PC-3 (cell line): ENCODE measurements at regions not wholly inside any gene's neighbourhood (a gene's known extent, or its start where the extent isn't known, plus 50 kb on each side); places are given as distances from the start of the nearest gene placed in this dataset.

Source experiments
- ATAC-seq: fragments of 200-7000 bp; cut with Tn5 transposase; 2 replicates; pipeline ENCODE4 v1.9.1; 2020; ENCODE audit warnings: mild to moderate bottlenecking, moderate library complexity
- BruUV-seq: library from RNA; stranded (reverse); fragments of 400-500 nt; replicated peaks from 2 replicates; lab custom pipeline; 2021; lab: Mats Ljungman, UMichigan
- CTCF ChIA-PET: fragments of 300-600 bp; sonication (Branson Sonifier 250); formaldehyde crosslinking; loops from one replicate; lab custom pipeline; 2022; ENCODE audit warnings: antibody characterized with exemption; lab: Charles Lee
- POLR2A ChIA-PET: fragments of 300-600 bp; sonication (Branson Sonifier 250); formaldehyde crosslinking; loops from one replicate; lab custom pipeline; 2022; ENCODE audit warnings: antibody characterized with exemption; ENCODE audit not compliant: unreplicated experiment; lab: Charles Lee
- DNase-seq: peaks from one replicate; pipeline ENCODE4 v3.0.0-alpha.2; 2015
- H2AFZ ChIP-seq: fragments of 300-600 bp; sonication (generic); 2 replicates; pipeline ENCODE4 v1.6.0; 2016; ENCODE audit warnings: antibody characterized with exemption, low read length
- H3F3A ChIP-seq: fragments of 300-600 bp; sonication (generic); one replicate; pipeline ENCODE4 v1.6.0; 2017; ENCODE audit warnings: antibody characterized with exemption, low read length, control low read depth, mild to moderate bottlenecking; ENCODE audit not compliant: unreplicated experiment
- H3K27ac ChIP-seq: fragments of 300-600 bp; sonication (generic); 2 replicates; pipeline ENCODE4 v1.5.1; 2016; ENCODE audit warnings: mild to moderate bottlenecking, low read length
- H3K27me3 ChIP-seq: fragments of 300-600 bp; sonication (generic); 2 replicates; pipeline ENCODE4 v1.6.1; 2016; ENCODE audit warnings: low read length, mixed read lengths
- H3K36me3 ChIP-seq: fragments of 300-600 bp; sonication (generic); 2 replicates; pipeline ENCODE4 v1.6.1; 2016; ENCODE audit warnings: low read depth, mixed run types, low read length, mixed read lengths
- H3K4me1 ChIP-seq: fragments of 300-600 bp; sonication (generic); 2 replicates; pipeline ENCODE4 v1.5.1; 2016; ENCODE audit warnings: low read length; ENCODE audit not compliant: insufficient read depth
- H3K4me2 ChIP-seq: fragments of 300-600 bp; sonication (generic); 2 replicates; pipeline ENCODE4 v1.6.0; 2016; ENCODE audit warnings: low read length
- H3K4me3 ChIP-seq: fragments of 300-600 bp; sonication (generic); 2 replicates; pipeline ENCODE4 v1.5.1; 2016; ENCODE audit warnings: mild to moderate bottlenecking, low read length, mixed read lengths
- H3K79me2 ChIP-seq: fragments of 300-600 bp; sonication (generic); 2 replicates; pipeline ENCODE4 v1.6.1; 2017; ENCODE audit warnings: low read length, mixed read lengths
- H3K9ac ChIP-seq: fragments of 300-600 bp; sonication (generic); 2 replicates; pipeline ENCODE4 v1.6.0; 2016; ENCODE audit warnings: mild to moderate bottlenecking, low read length
- H3K9me2 ChIP-seq: fragments of 300-600 bp; sonication (generic); replicated peaks from 2 replicates; pipeline ENCODE4 v1.6.1; 2016; ENCODE audit warnings: mixed run types, low read length, mixed read lengths
- H3K9me3 ChIP-seq: fragments of 300-600 bp; sonication (generic); 2 replicates; pipeline ENCODE4 v1.6.1; 2016; ENCODE audit warnings: low read length, mixed read lengths
- H4K20me1 ChIP-seq: fragments of 300-600 bp; sonication (generic); 2 replicates; pipeline ENCODE4 v1.6.1; 2016; ENCODE audit warnings: low read length, mixed read lengths
- EZH2 ChIP-seq: fragments of 300-600 bp; sonication (generic); IDR thresholded peaks from one replicate; pipeline ENCODE4 v1.6.1; 2017; ENCODE audit warnings: antibody characterized with exemption, mild to moderate bottlenecking, low read length; ENCODE audit not compliant: unreplicated experiment
- EZH2phosphoT487 ChIP-seq: fragments of 300-600 bp; sonication (generic); IDR thresholded peaks from 2 replicates; pipeline ENCODE4 v1.6.1; 2018; ENCODE audit warnings: mild to moderate bottlenecking, antibody characterized with exemption, low read length, borderline replicate concordance
- intact Hi-C: fragments of 100-400 bp; cut with micrococcal nuclease; formaldehyde crosslinking; loops from 2 replicates; pipeline ENCODE4 v1.9.0; 2023
- TF ChIP-seq, protein P1 (sequence below): fragments of 300-600 bp; sonication (generic); conservative IDR thresholded peaks from 2 replicates; pipeline ENCODE4 v1.5.1; 2017; ENCODE audit warnings: antibody characterized with exemption, low read depth, mild to moderate bottlenecking, low read length

DNA sequence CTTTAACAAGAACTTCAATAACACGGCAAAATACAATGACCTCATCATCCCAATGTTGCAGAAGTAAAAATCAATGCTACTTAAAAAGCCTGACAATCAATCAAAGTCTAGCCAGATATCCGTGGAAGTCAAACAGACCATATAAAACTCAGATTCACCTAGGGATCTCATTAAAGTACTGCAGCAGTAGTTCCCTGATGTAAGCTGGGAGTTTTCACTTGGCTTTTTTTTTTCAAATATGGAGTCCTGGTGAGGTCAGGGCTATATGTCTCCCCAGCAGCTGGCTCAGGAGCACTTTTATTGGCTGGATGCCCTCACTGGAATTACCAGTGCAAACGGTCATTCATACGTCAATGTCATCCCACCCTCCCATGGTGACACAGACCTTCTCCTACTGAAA, 220.6 kb upstream of the SLC30A5 start:
- H4K20me1 ChIP-seq, result no peaks in the 10 kb centered on the region
- H2AFZ ChIP-seq, result no peak overlapping the region
- intact Hi-C loops, result no loop called here
- H3K9me3 ChIP-seq, result no peaks in the 10 kb centered on the region
- POLR2A ChIA-PET, result no interaction called here
- BruUV-seq, result no TSS peak
- ATAC-seq, result no peak
- no peak overlapping the region for H3K9ac ChIP-seq
- no peaks in the 10 kb centered on the region for H3K36me3 ChIP-seq
- no peaks in the 10 kb centered on the region for H3K9me2 ChIP-seq
- no peak for DNase-seq
- no peaks in the 10 kb centered on the region for H3K27me3 ChIP-seq
- TF ChIP-seq EZH2phosphoT487 (no peak), EZH2 (no peak)
- TF ChIP-seq, protein P1, sequence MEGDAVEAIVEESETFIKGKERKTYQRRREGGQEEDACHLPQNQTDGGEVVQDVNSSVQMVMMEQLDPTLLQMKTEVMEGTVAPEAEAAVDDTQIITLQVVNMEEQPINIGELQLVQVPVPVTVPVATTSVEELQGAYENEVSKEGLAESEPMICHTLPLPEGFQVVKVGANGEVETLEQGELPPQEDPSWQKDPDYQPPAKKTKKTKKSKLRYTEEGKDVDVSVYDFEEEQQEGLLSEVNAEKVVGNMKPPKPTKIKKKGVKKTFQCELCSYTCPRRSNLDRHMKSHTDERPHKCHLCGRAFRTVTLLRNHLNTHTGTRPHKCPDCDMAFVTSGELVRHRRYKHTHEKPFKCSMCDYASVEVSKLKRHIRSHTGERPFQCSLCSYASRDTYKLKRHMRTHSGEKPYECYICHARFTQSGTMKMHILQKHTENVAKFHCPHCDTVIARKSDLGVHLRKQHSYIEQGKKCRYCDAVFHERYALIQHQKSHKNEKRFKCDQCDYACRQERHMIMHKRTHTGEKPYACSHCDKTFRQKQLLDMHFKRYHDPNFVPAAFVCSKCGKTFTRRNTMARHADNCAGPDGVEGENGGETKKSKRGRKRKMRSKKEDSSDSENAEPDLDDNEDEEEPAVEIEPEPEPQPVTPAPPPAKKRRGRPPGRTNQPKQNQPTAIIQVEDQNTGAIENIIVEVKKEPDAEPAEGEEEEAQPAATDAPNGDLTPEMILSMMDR, result no peak
- CTCF ChIA-PET, result no interaction called here
- no peak overlapping the region for H3K4me3 ChIP-seq
- H3K27ac ChIP-seq, result no peak overlapping the region
- no peaks in the 10 kb centered on the region for H3K4me1 ChIP-seq
- no peaks in the 10 kb centered on the region for H3F3A ChIP-seq
- no peaks in the 10 kb centered on the region for H3K79me2 ChIP-seq
- H3K4me2 ChIP-seq, result no peak overlapping the region

GRCh38 chr5:68875351-68875750, 218.5 kb upstream of the SLC30A5 start:
- H3K4me3 ChIP-seq, result no peak overlapping the region
- no peaks in the 10 kb centered on the region for H4K20me1 ChIP-seq
- no peaks in the 10 kb centered on the region for H3K79me2 ChIP-seq
- CTCF ChIA-PET, result no interaction called here
- H3K9me2 ChIP-seq, result no peaks in the 10 kb centered on the region
- TF ChIP-seq EZH2phosphoT487 (no peak), EZH2 (no peak)
- TF ChIP-seq, protein P1, result no peak
- H3K36me3 ChIP-seq, result no peaks in the 10 kb centered on the region
- H3K27me3 ChIP-seq, result no peaks in the 10 kb centered on the region
- BruUV-seq, result no TSS peak
- H3K9me3 ChIP-seq, result no peaks in the 10 kb centered on the region
- H3F3A ChIP-seq, result no peaks in the 10 kb centered on the region
- H2AFZ ChIP-seq, result no peak overlapping the region
- intact Hi-C loops, result no loop called here
- H3K9ac ChIP-seq, result no peak overlapping the region
- H3K27ac ChIP-seq, result no peak overlapping the region
- no peak overlapping the region for H3K4me2 ChIP-seq
- no peaks in the 10 kb centered on the region for H3K4me1 ChIP-seq
- POLR2A ChIA-PET, result no interaction called here
- ATAC-seq (no peak), DNase-seq (no peak)

- H3K4me1 ChIP-seq, result no peaks in the 10 kb centered on the region
- intact Hi-C loops, result no loop called here
- no TSS peak for BruUV-seq
Measured at GRCh38 chr5:68883436-68883835, 210.4 kb upstream of the SLC30A5 start.

More at GRCh38 chr5:68883436-68883835, 210.4 kb upstream of the SLC30A5 start:
- Histone ChIP-seq H3K4me3 (no peak overlapping the region), H3K79me2 (no peaks in the 10 kb centered on the region), H3K4me2 (no peak overlapping the region), H3K9ac (no peak overlapping the region), H3K27me3 (no peaks in the 10 kb centered on the region), H3K9me2 (no peaks in the 10 kb centered on the region), H4K20me1 (no peaks in the 10 kb centered on the region), H3K9me3 (no peaks in the 10 kb centered on the region), H3F3A (no peaks in the 10 kb centered on the region), H3K36me3 (no peaks in the 10 kb centered on the region), H3K27ac (no peak overlapping the region), H2AFZ (no peak overlapping the region)
- POLR2A ChIA-PET, result no interaction called here
- DNase-seq (no peak), ATAC-seq (no peak)
- TF ChIP-seq, protein P1, result no peak
- no peak for TF ChIP-seq EZH2
- TF ChIP-seq EZH2phosphoT487, result no peak
- CTCF ChIA-PET, result interaction anchor here (0.6 kb wide), 1 partner anchor 85 kb away, joined by 6 read pairs; no protein-coding TSS in a partner anchor
